ENCODE measurements at regions not wholly inside any gene's neighbourhood (a gene's known extent, or its start where the extent isn't known, plus 50 kb on each side); places are given as distances from the start of the nearest gene placed in this dataset.

- H3K79me2 ChIP-seq (ENCODE audit: control insufficient read depth, insufficient read depth, low read length): no peaks in the 10 kb centered on the region
- Mint-ChIP-seq H3K4me1 (peaks cover 18% of the 10 kb centered on the region), H3K27me3 (no peaks in the 10 kb centered on the region), H3K27ac (peak overlapping the region; percentile 24), H3K9me3 (ENCODE audit: insufficient read depth) (peaks cover 8% of the 10 kb centered on the region), H3K4me3 (no peak overlapping the region)
- H3K9me3 ChIP-seq (ENCODE audit: control extremely low read depth in 1 of 3, control insufficient read depth in 2 of 3, insufficient read depth in 1 of 3, low read length in 2 of 3): peaks cover 0 to 8% (median 2%) of the 10 kb centered on the region in 3 donors
- intact Hi-C loops (cut with micrococcal nuclease): no loop called here
- no peak overlapping the region for H3K4me2 ChIP-seq (replicated peaks; ENCODE audit: low read depth, low read length, poor library complexity, severe bottlenecking)
- H4K20me1 ChIP-seq (ENCODE audit: control insufficient read depth, insufficient read depth, low read length, poor library complexity, severe bottlenecking): no peaks in the 10 kb centered on the region
- ATAC-seq (ENCODE audit: low read depth) (no peak), DNase-seq (no peak)
- WGBS (ENCODE audit: insufficient coverage): 88% methylated on average over 3 of the region's 6 CpGs
- ChIA-PET POLR2A (interaction anchor here (0.5 kb wide), 1 partner anchor 11 kb away, joined by 3 read pairs; no protein-coding TSS in a partner anchor), CTCF (no interaction called here)
- no peaks in the 10 kb centered on the region for H3K36me3 ChIP-seq (replicated peaks in 1 of 2; ENCODE audit: control extremely low read depth in 1 of 2, control insufficient read depth in 1 of 2, extremely low read depth in 1 of 2, insufficient read depth in 2 of 2, low read length in 1 of 2)
- no peaks in the 10 kb centered on the region for H3K27me3 ChIP-seq (replicated peaks in 1 of 4; ENCODE audit: control extremely low read depth in 1 of 4, control insufficient read depth in 3 of 4, insufficient read depth in 4 of 4, low read length in 3 of 4)
- no peak overlapping the region for H2AFZ ChIP-seq (ENCODE audit: insufficient read depth, low read depth, low read length, poor library complexity, severe bottlenecking)
- TF ChIP-seq EZH2 (IDR thresholded peaks at IDR 0.05; ENCODE audit: borderline replicate concordance, insufficient read depth, low read depth, low read length, poor library complexity, severe bottlenecking) (no peak), CTCF (IDR thresholded peaks at IDR 0.05) (no peak)
- H3K27ac ChIP-seq (ENCODE audit: low read length in 2 of 2): no peak overlapping the region
- peaks cover 4 to 11% of the 10 kb centered on the region in 2 donors for H3K4me1 ChIP-seq (ENCODE audit: control insufficient read depth in 2 of 2, insufficient read depth in 2 of 2, low read length in 2 of 2)
- H3K9ac ChIP-seq (ENCODE audit: low read length): no peak overlapping the region
- no peak overlapping the region for H3K4me3 ChIP-seq (ENCODE audit: control extremely low read depth in 1 of 5, extremely low read depth in 1 of 5, insufficient read depth in 1 of 5, low read depth in 2 of 5, low read length in 4 of 5)
Measured at GRCh38 chr10:4170633-4171314, 385.8 kb upstream of the KLF6 start.

GRCh38 chr10:4170181-4170580 is 385.2 kb upstream of the KLF6 start:
- peaks cover 8% of the 10 kb centered on the region for H3K9me3 Mint-ChIP-seq (ENCODE audit: insufficient read depth)
- Histone ChIP-seq H3K9ac (ENCODE audit: low read length) (no peak overlapping the region), H3K27ac (ENCODE audit: low read length in 2 of 2) (no peak overlapping the region), H3K4me1 (ENCODE audit: control insufficient read depth in 2 of 2, insufficient read depth in 2 of 2, low read length in 2 of 2) (peaks cover 0 to 7% of the 10 kb centered on the region in 2 donors), H3K4me3 (ENCODE audit: control extremely low read depth in 1 of 5, extremely low read depth in 1 of 5, insufficient read depth in 1 of 5, low read depth in 2 of 5, low read length in 4 of 5) (no peak overlapping the region), H3K27me3 (replicated peaks in 1 of 4; ENCODE audit: control extremely low read depth in 1 of 4, control insufficient read depth in 3 of 4, insufficient read depth in 4 of 4, low read length in 3 of 4) (no peaks in the 10 kb centered on the region), H3K79me2 (ENCODE audit: control insufficient read depth, insufficient read depth, low read length) (no peaks in the 10 kb centered on the region), H3K4me2 (replicated peaks; ENCODE audit: low read depth, low read length, poor library complexity, severe bottlenecking) (no peak overlapping the region), H4K20me1 (ENCODE audit: control insufficient read depth, insufficient read depth, low read length, poor library complexity, severe bottlenecking) (no peaks in the 10 kb centered on the region), H2AFZ (ENCODE audit: insufficient read depth, low read depth, low read length, poor library complexity, severe bottlenecking) (no peak overlapping the region), H3K36me3 (replicated peaks in 1 of 2; ENCODE audit: control extremely low read depth in 1 of 2, control insufficient read depth in 1 of 2, extremely low read depth in 1 of 2, insufficient read depth in 2 of 2, low read length in 1 of 2) (no peaks in the 10 kb centered on the region), H3K9me3 (ENCODE audit: control extremely low read depth in 1 of 3, control insufficient read depth in 2 of 3, insufficient read depth in 1 of 3, low read length in 2 of 3) (peaks cover 0 to 8% (median 2%) of the 10 kb centered on the region in 3 donors)
- intact Hi-C loops (cut with micrococcal nuclease): no loop called here
- no peak for ATAC-seq (ENCODE audit: low read depth)
- H3K4me1 Mint-ChIP-seq: peaks cover 14% of the 10 kb centered on the region
- TF ChIP-seq CTCF (IDR thresholded peaks at IDR 0.05) (no peak), EZH2 (IDR thresholded peaks at IDR 0.05; ENCODE audit: borderline replicate concordance, insufficient read depth, low read depth, low read length, poor library complexity, severe bottlenecking) (no peak)
- no peak for DNase-seq
- CTCF ChIA-PET: no interaction called here
- POLR2A ChIA-PET: no interaction called here
- no peaks in the 10 kb centered on the region for H3K27me3 Mint-ChIP-seq
- H3K4me3 Mint-ChIP-seq: no peak overlapping the region
- H3K27ac Mint-ChIP-seq: no peak overlapping the region
- WGBS (ENCODE audit: insufficient coverage): 88% methylated on average over 2 of the region's 2 CpGs

Measured in B cell (primary cell).